ENCODE measurements at regions not wholly inside any gene's neighbourhood (a gene's known extent, or its start where the extent isn't known, plus 50 kb on each side); places are given as distances from the start of the nearest gene placed in this dataset.
A peak's percentile ranks its signal among the peaks of the same experiment; 100 is the strongest.

GRCh38 chr11:97687111-97687510, 1297.3 kb downstream of the JRKL start:
- no peak overlapping the region for H2BK5ac ChIP-seq (ENCODE audit: insufficient read length, low read length)
- H3K18ac ChIP-seq (ENCODE audit: insufficient read length, low read depth, low read length) = no peak overlapping the region
- H3K4me2 ChIP-seq (ENCODE audit: insufficient read depth, insufficient read length, low read length) = no peak overlapping the region
- H3T11ph ChIP-seq (ENCODE audit: low read length) = no peak overlapping the region
- no peak for DNase-seq
- H3K9ac ChIP-seq (ENCODE audit: extremely low read depth, insufficient read length, low read length) = no peak overlapping the region
- H2AK5ac ChIP-seq (ENCODE audit: insufficient read length, low read length) = no peak overlapping the region
- WGBS (ENCODE audit: extremely low coverage, insufficient read length, low lambda C conversion rate) = no CpG with 5 or more reads among the region's 4 CpGs
- no peaks in the 10 kb centered on the region for H3K79me1 ChIP-seq (ENCODE audit: insufficient read depth, low read depth, low read length, poor library complexity, severe bottlenecking)
- H3K27ac Mint-ChIP-seq = 0 out of 7 replicates have a peak overlapping the region, but pooled peaks of 2 of the 3 experiments have one; percentile 36 to 78
- H2AFZ ChIP-seq (ENCODE audit: low read length) = no peak overlapping the region
- H3K9me3 Mint-ChIP-seq = no peaks in the 10 kb centered on the region
- no peak overlapping the region for H2BK20ac ChIP-seq (ENCODE audit: low read depth, low read length, poor library complexity, severe bottlenecking)
- H3K27me3 Mint-ChIP-seq (ENCODE audit: low read depth) = no peaks in the 10 kb centered on the region
- H4K8ac ChIP-seq (replicated peaks; ENCODE audit: insufficient read length, low read depth, low read length) = no peak overlapping the region
- H3K23me2 ChIP-seq (ENCODE audit: insufficient read length, low read depth, low read length, poor library complexity, severe bottlenecking) = no peaks in the 10 kb centered on the region
- peaks cover 14 to 17% of the 10 kb centered on the region in 2 experiments for H3K4me1 Mint-ChIP-seq
- no peaks in the 10 kb centered on the region for H3K9me3 ChIP-seq (ENCODE audit: control insufficient read depth, low read depth, low read length)
- H3K79me2 ChIP-seq (ENCODE audit: insufficient read depth, low read length) = no peaks in the 10 kb centered on the region
- H4K91ac ChIP-seq (ENCODE audit: insufficient read length, low read depth, low read length) = no peak overlapping the region
- H3K56ac ChIP-seq (ENCODE audit: insufficient read length, low read depth, low read length) = no peak overlapping the region
- no peak for TF ChIP-seq CTCF (conservative IDR thresholded peaks at IDR 0.05)
- no peaks in the 10 kb centered on the region for H4K20me1 ChIP-seq (ENCODE audit: control insufficient read depth, insufficient read depth, insufficient read length)
- no peak overlapping the region for H2BK120ac ChIP-seq (ENCODE audit: low read depth, low read length, poor library complexity, severe bottlenecking)
- H3K27ac ChIP-seq (ENCODE audit: insufficient read length, low read depth, low read length) = no peak overlapping the region
- H3K27me3 ChIP-seq (ENCODE audit: insufficient read depth, low read length) = no peaks in the 10 kb centered on the region
- no peak overlapping the region for H3K4me3 Mint-ChIP-seq
- no peak overlapping the region for H4K5ac ChIP-seq (ENCODE audit: insufficient read length, low read depth, low read length)
- no peak overlapping the region for H3K14ac ChIP-seq (ENCODE audit: insufficient read depth, low read length)
- no peak overlapping the region for H2BK15ac ChIP-seq (ENCODE audit: low read depth, low read length)
- H3K4me1 ChIP-seq (ENCODE audit: insufficient read depth, low read length) = no peaks in the 10 kb centered on the region
- no peak overlapping the region for H3K4ac ChIP-seq (ENCODE audit: low read depth, low read length)
- no peaks in the 10 kb centered on the region for H3K36me3 Mint-ChIP-seq (ENCODE audit: insufficient read depth in 1 of 3, low read depth in 3 of 3)
- H2BK12ac ChIP-seq (ENCODE audit: insufficient read length, low read depth, low read length) = no peak overlapping the region
- H3K23ac ChIP-seq (ENCODE audit: insufficient read length, low read depth, low read length) = no peak overlapping the region
